ENCODE measurements at regions not wholly inside any gene's neighbourhood (a gene's known extent, or its start where the extent isn't known, plus 50 kb on each side); places are given as distances from the start of the nearest gene placed in this dataset.
A peak's percentile ranks its signal among the peaks of the same experiment; 100 is the strongest.

- no peak for DNase-seq
Observed at GRCh38 chr11:95545116-95545875, 244.3 kb downstream of the FAM76B start.

- peak; percentile 84 for DNase-seq
Observed at GRCh38 chr11:95544095-95544856, 245.3 kb downstream of the FAM76B start.

- DNase-seq, result no peak
Observed at GRCh38 chr11:95542868-95543551, 246.6 kb downstream of the FAM76B start.

GRCh38 chr11:95541715-95542114 is 247.9 kb downstream of the FAM76B start:
- DNase-seq, result no peak

- peak; percentile 69 for DNase-seq
Observed at GRCh38 chr11:95536047-95536690, 253.4 kb downstream of the FAM76B start.

- no peak for DNase-seq
Observed at GRCh38 chr11:95534809-95535208, 254.8 kb downstream of the FAM76B start.

- no peak for DNase-seq
Observed at GRCh38 chr11:95534226-95534625, 255.4 kb downstream of the FAM76B start.

GRCh38 chr11:95531116-95531515 is 258.5 kb downstream of the FAM76B start:
- DNase-seq, result peak; percentile 68

- no peak for DNase-seq
Observed at GRCh38 chr11:95524314-95525036, 265.1 kb downstream of the FAM76B start.

GRCh38 chr11:95522874-95523273 is 266.7 kb downstream of the FAM76B start:
- DNase-seq, result peak; percentile 61

- no peak for DNase-seq
Observed at GRCh38 chr11:95521862-95522261, 267.7 kb downstream of the FAM76B start.

GRCh38 chr11:95521133-95521542 is 268.4 kb downstream of the FAM76B start:
- DNase-seq, result peak; percentile 67

GRCh38 chr11:95520369-95521132 is 269.0 kb downstream of the FAM76B start:
- DNase-seq, result no peak

- no peak for DNase-seq
Observed at GRCh38 chr11:95519912-95520311, 269.7 kb downstream of the FAM76B start.

GRCh38 chr11:95517453-95517852 is 272.1 kb downstream of the FAM76B start:
- DNase-seq, result peak; percentile 64

- peak; percentile 97 for DNase-seq
Observed at GRCh38 chr11:95516786-95517185, 272.8 kb downstream of the FAM76B start.

GRCh38 chr11:95516175-95516574 is 273.4 kb downstream of the FAM76B start:
- no peak for DNase-seq

GRCh38 chr11:95515371-95515770 is 274.2 kb downstream of the FAM76B start:
- peak; percentile 79 for DNase-seq

- peak; percentile 39 for DNase-seq
Observed at GRCh38 chr11:95514416-95515110, 275.0 kb downstream of the FAM76B start.

GRCh38 chr11:95512682-95513081 is 276.9 kb downstream of the FAM76B start:
- DNase-seq, result peak; percentile 95

- peak; percentile 95 for DNase-seq
Observed at GRCh38 chr11:95512177-95512576, 277.4 kb downstream of the FAM76B start.
